HG02798 (cell line): ENCODE measurements at regions not wholly inside any gene's neighbourhood (a gene's known extent, or its start where the extent isn't known, plus 50 kb on each side); places are given as distances from the start of the nearest gene placed in this dataset.
A peak's percentile ranks its signal among the peaks of the same experiment; 100 is the strongest.

Experiments
- ATAC-seq: cut with Tn5 transposase; IDR thresholded peaks from one replicate; pipeline ENCODE4 v1.9.1; 2021; ENCODE audit warnings: mild to moderate bottlenecking; ENCODE audit not compliant: unreplicated experiment, poor library complexity

DNA sequence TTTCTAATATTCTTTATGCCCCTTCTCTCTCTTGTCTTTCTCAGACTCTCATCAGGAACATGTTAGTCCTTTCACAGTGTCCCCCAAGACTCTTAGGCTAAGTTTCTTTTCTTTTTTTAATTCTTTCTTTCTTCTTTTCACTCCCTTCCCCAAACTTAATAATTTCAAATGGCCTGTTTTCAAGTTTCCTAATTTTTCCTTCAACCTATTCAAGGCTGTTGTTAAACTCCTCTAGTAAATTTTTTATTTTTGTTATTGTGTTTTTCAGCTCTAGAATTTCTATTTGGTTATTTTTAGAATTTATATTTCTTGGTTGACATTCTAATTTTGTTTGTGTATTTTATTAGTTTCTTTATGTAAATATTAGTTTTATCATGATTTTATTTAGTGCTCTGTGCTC, 236.6 kb upstream of the GYPC start:
- no peak for ATAC-seq

DNA sequence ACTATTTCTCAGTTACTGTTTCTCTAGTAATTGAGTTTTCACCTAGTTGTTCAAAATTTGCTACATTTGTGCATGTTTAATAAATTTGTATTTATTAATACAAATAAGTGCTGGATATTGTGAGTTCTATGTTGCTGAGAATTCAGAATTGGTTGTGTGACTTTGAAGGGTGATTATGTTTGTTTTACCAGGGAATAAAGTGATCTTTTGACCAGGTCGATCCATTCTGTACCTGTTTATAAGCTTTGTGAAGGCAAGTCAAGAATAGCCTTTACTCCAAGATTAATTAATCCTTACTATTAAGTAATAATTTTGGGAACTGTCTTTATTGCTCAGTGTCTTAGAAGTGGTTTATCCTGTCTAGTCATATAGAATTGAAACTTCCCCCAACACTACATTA, 230.0 kb upstream of the GYPC start:
- no peak for ATAC-seq

DNA sequence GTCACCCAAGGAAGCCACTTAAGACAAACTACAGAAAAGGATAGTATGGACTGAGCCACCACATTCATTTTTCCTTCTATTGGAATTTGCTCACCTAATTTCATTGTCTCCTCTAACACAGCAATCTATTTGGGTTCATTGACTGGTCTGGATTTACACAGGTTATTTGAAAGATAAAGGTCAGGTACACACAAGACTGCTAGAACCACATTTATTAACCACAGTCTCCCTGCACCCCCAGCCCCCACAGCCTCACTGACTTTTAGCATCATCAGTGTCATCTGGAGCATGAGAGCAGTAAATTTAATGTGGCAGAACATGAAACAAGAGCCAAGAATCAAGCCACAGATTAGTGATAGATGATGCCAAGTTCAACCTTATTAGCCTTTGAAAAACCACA, 226.9 kb upstream of the GYPC start:
- ATAC-seq, result no peak

DNA sequence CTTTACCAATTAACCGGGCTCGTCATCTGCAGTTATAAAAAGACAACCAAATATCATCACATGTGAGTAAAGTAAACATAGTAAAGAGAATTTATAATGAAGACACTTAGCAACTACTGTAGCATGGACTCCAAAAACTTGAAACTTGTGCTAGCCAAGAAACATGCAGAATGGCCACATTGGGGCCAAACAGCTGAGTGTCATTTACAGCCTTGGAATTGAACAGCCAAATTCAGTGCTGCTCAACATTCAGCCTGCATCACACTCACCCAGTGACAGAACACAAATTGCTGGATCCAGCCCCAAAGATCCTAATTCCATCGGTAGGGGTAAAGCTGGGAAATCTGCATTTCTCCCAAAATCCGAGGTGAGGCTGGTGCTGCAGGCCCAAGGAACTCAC, 224.8 kb upstream of the GYPC start:
- no peak for ATAC-seq

DNA sequence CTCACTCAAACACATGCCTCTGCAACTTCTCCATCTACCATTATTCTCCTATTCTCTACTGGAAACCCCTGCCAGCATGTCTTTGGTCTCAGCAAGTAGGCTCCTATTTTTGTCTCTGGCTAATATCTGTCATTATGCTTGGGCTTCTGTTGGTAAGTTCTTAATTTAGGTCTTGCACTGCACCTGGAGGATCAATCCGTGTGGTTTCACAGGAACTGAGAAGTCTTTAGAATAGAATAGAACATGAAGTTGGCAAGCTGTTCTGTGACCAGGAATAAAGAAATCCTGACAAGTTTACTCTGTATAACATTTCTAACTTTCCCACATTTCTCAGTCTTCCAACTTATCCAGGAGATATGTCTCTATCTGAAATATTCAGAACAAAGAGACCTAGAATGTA, 219.5 kb upstream of the GYPC start:
- ATAC-seq, result no peak

DNA sequence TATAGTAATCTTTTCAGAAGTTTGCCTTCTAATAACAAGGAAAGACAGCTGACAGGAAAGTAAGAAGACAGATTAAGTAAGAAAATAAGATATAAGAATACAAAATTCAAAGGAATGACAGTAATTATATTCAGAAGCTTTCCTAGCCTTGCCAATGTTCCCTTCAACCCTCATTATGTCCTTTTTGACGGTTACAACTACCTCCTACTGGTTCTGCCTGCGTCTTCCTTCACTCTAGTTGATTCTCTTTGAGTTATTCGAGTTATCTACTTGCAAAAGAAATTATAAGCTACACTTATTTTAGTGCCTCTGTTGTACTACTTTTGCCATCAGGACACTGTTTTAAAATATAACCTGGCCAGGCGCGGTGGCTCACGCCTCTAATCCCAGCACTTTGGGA, 218.9 kb upstream of the GYPC start:
- ATAC-seq, result no peak

DNA sequence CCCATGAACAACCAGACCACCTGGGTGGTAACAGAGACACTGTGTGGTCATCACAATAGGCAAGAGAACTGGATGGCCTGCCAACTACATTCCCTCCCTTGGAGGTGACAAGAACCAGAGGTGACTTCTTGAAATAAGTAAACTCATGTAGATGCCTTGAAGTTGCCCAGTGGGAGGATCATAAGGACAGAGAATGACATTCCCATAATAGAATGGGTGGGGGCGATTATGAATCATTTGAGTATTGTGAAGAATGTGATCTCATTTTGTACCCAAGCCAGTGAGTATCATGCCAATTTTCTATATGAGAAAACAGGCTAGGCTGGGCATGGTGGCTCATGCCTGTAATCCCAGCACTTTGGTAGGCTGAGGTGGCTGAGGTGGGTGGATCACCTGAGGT, 211.4 kb upstream of the GYPC start:
- no peak for ATAC-seq

DNA sequence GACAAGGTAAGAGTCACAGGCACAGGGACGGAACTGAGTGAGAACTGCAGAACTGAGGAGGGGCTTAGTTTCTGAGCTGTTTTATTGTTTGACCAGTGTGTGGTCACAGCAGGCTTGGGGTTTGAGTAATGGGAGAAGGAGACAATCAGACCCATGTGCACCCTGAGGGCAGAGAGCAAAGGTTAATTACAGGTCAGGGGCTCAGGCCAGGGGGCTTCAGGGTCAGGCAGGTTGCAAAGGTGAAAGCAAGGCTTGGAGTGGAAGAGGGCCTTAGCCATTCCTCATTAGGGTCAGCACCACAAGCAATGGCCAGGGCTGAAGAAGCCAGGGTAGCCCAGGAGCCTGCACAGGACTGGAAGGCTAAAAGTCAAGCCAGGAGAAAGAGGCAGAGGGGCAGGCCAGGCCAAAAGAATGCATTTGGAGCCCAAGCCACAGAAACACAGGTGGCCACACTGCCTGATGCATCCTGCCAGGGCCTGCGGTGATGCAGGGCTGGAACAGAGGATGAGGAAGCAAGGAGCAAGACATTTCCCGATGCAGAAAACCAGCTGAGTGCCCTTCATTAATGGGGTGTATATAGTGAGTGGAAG, 209.8 kb upstream of the GYPC start:
- ATAC-seq, result no peak

DNA sequence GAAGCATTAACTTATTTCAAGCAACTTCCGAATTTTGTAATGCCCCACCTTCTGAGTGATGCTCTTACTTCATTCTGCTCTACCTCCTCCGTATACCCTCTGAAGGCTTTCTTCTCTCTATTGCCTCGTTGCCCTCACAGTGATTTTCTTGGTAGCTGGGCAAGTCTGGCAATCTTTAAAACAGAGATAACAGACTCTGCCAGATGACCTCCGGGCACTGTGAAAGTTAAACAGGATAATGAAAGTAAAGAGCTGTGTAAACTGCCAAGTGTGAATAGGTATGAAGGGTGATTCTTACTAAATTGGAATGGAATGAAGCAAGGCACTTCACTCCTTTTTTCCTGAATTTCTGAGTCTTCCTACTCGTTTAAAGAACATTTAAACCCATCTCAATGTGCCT, 207.3 kb upstream of the GYPC start:
- ATAC-seq, result no peak

DNA sequence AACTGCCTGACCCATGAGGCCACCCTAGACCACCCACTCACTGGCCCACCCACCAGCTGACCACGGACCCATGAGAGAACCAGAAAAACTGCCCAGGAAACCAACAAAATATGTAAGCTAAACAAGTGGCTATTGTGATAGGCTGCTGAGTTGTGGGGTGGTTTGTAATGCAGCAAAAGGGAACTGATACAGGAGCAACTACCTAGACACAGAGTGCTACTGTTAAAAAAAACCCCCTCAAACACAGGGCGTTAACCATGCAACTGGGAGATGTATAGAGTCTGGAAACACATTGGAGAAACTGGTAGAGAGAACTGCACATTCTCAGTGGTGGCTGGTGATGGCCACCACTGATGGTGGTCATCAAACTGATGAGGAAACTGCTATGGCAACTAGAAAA, 206.3 kb upstream of the GYPC start:
- peak; percentile 94 for ATAC-seq

DNA sequence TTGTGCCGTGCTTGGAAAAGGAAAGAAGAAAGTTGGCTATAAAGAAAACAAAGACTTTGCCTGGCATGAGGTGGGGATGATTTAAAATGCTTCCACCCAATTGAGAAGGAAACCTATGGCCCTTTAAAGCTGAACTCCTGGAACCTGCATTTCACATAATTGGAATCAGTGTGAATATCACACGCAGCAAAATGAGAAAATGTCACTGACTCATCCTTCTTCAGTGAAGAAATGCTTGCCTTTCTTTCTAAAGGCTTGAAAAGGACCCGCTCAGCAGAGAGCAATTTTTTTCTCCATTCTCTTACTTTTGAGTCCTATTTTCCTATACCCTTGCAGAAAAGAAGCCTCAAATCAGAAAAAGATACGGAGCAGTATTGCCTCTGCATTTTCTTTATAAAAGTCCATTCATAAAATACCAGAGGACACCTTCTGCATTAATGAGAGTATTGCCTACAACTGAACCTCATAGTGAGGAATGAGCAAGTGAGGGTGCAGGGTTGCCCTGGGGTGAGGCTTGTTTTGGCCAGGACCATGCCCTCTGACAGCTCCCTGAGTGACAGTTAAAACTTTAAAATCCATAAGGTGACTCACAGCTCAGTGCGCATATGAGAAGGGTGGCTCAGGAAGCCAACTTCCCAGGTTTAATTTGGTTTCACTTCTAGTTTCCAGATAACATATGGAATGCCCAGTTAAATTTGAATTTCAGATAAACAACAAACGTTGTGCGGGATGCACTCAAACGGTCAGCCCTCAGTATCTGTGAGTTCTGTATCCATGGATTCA, 191.9 kb upstream of the GYPC start:
- no peak for ATAC-seq

DNA sequence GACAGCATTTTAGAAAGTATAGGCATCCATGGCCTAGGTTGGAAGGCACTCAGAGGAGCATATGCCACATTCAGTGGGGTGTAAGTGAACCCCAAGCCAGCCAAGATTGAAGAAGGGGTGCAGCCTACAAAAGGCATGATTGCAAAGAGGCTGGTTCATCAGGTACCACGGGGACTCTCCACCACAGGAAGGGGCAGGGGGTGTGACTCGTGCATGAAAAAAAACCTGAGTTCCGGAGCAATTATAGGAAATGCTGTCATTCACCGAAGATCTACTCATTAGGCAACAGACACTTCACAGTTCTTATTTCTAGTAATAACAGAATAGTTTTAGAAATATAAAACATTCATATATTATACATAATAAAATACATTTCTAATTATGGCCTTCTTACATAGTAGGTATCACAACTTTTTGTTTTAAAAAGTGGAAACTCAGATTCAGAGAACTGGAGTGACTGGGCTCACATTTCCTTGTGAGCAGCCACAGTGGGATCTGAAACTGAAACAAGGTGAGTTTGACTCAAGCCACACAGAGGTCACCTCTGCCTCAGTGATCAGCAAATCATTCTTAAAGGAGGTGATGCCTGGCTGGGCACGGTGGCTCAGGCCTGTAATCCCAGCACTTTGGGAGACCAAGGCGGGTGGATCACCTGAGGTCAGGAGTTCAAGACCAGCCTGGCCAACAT, 188.4 kb upstream of the GYPC start:
- ATAC-seq, result peak; percentile 83

DNA sequence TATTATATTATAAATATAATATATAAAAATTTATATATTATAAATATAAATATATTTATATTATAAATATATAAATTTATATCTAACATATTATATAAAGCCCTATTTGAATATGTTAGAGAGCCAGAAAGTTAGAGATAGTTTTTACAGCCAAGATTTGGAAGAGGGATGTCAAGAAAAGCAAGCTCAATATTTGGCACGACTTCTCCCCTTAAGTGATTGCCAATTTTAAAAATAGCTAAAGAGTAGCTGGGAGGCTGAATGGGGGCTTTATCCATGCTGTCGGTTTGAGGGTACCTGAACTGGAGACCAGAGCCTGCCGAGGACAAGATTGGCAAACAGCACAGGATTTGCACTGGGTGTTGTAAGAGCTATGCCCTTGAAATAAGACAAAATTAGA, 180.9 kb upstream of the GYPC start:
- no peak for ATAC-seq

DNA sequence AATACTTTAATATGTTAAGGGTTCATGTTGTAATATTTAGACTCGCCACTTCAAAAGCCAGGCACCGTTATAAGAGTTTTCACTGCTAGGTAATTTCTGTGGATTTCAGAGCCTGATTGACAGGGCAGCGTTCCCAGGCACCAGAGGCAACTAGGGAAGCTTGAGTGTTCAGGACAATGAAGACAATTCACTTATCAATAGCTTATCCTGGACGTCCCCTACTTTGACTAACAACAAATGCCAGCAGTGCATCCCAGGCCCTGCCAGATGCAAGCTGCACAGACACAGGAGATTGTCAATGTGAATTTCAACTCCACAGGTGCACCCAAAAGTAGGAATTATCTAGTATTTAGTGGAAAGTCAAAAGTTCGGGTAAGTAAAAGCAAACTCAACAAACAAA, 179.3 kb upstream of the GYPC start:
- no peak for ATAC-seq

DNA sequence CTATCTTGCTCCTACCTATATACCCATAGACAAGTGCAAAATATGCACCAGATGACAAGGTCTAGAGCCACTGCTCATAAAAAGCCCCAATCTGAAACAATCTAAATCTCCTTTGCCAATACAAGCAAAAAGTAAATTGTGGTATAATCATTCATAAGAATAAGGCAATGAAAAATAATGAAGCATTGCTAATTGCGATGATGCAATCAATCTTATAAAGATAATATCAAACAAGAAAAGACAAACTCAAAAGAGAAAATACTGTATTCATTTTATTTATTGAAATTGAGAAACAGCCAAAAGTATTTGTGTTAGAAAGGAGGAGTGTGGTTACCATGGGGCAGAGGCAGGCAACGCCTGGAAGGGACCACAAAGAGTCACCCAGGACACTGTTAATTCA, 175.9 kb upstream of the GYPC start:
- no peak for ATAC-seq

DNA sequence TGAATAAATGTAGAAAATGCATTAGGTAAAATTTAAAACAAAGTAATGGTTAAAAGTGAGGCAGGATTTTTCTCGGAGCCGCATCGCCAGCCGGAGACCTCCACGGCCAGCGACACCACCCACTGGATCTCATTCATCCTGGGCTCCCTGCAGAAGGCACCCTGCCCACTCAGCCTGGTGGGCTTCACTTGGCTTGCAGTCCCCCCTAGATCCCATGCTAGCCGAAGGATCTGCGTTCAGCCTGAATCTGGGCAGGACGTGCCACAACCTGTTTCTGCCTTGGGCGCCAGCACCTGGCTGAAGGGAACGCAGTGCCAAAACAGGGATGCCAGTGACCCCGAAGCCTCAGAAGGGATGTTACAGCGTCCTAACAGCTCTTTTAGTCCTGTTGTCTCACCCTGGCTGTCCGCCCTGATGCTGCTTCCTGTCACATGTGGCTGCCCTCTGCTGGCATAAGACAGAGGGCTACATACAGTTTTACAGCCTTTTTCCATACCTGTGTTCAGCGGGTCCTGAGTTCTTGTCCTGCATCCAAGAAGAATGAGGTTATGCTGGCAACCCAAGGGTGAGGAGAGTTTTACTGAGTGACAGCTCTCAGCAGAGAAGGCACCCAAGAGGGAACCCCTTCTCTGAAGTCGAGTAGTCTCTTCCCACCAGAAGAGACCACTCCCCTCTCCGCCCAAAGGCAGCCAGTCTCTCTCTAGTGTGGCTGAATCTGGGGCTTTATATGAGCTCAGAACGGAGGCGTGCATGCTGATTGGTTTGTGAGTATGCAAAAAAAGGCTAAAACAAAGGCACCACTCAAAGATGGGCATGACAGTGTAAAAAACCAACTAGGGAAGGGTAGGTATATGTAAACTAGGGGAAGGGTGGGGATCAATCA, 173.1 kb upstream of the GYPC start:
- ATAC-seq, result no peak

DNA sequence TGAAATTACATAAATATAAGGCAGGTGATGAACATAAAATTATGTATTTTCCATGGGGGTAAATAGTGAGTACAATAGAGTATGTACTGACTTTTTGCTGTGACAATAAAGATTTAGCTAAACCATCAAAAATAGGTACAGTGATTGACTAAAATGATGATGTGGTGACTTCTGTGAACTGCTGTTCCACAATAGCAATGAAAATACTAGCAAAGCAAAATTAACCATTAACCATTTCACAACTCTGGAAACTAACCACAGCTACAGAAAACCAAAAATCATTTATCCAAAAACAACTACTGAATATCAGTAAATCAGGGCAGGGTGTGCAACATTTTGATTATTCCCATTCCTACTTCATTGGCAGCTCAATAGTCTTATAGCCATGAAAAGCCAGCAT, 161.4 kb upstream of the GYPC start:
- ATAC-seq, result no peak

DNA sequence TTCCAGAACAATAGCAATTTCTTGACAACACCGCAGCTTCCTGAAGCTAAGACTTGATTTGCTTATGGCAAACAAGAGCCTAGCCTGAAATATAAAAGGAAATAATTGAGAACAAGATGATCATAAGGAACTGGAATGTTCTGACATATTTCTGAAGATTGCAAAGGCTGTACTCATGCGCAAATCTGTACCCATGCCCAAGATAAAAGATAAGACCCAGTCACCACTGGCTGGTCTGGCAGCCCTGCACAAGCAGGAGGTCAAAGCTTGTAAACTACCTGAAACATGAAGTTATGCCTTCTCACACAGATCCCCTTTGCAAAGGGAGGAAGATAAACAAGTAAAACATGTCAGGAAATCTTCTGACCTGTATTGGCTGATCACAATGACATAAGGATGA, 160.8 kb upstream of the GYPC start:
- ATAC-seq, result no peak

DNA sequence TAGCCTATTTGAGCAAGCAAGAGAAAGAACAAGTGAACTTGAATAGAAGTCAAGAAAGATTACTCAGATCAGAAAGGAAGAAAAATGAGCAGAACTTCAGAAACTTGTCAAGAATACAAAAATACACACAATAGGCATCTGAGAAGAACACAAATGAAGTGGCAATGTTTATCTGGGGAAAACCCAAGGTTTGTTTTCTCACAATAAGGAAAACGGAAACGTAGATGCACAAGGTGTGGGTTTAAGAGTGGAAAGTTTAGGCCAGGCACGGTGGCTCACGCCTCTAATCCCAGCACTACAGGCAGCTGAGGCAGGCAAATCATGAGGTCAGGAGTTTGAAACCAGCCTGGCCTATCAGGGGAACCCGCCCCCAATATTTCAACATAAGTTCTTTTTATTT, 159.5 kb upstream of the GYPC start:
- peak; percentile 92 for ATAC-seq

DNA sequence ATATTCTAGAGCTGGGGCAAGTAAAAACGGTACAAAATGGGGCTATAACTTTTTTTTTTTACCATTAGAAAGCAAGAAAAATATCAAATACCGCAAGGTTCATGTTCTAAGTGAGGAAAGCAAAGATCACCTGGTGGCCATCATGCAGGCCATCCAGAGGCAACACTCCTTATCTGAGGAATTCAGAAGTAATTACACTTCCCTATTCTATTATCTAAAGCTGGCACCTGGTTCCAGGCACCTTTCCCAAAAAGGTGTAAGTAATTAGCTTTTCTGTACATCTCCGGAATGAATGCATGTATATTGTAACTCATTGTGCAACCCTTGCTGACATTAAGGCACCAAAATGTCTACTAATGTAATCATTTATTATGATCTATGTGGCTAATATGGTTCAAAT, 152.5 kb upstream of the GYPC start:
- no peak for ATAC-seq

DNA sequence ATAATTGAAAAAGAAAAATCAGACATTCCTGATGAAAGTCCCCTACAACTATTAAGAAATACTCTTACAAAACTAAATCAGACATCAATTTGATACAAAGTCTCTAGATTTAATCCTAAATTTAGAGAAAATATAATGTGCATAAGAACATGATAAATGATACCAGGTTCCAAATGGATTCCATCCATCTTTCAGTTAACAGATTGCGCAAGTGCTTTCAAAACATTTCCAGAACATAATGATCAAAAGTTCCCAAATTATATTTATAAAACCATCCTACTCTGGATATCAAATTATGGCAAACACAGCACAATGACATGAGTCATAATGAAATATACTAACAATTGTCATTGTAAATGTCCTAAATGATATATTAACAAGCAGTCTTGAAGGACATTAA, 151.0 kb upstream of the GYPC start:
- ATAC-seq, result no peak
